H1 (cell line): ENCODE measurements at regions not wholly inside any gene's neighbourhood (a gene's known extent, or its start where the extent isn't known, plus 50 kb on each side); places are given as distances from the start of the nearest gene placed in this dataset.

Experiments
- CTCF ChIA-PET: fragments of 300-600 bp; sonication (Branson Sonifier 250); formaldehyde crosslinking; loops from one replicate; lab custom pipeline; 2021; ENCODE audit not compliant: partially characterized antibody; lab: Charles Lee
- POLR2A ChIA-PET: fragments of 300-600 bp; sonication (Branson Sonifier 250); formaldehyde crosslinking; loops from one replicate; lab custom pipeline; 2021; ENCODE audit warnings: inconsistent platforms; ENCODE audit not compliant: partially characterized antibody; lab: Charles Lee
- DNase-seq, 2 experiments: peaks; one replicate each; pipeline versions ENCODE4 v3.0.0 to v3.0.0-alpha.2; 2010 to 2022; ENCODE audit warnings: low spot score in 2 of 2, low read depth in 1 of 2, mixed read lengths in 1 of 2
- FAIRE-seq: peaks from 2 replicates; lab custom pipeline; 2011; peaks lifted over from hg19 to GRCh38; lab: Jason Lieb, UNC
- H2AFZ ChIP-seq: 2 replicates; pipeline ENCODE4 v1.8.1; 2012; ENCODE audit warnings: low read length, inconsistent platforms
- H2AK5ac ChIP-seq: 2 replicates; pipeline ENCODE4 v1.6.1; 2013; ENCODE audit warnings: low read depth, low read length
- H2BK120ac ChIP-seq: replicated peaks from 2 replicates; pipeline ENCODE3; 2013; ENCODE audit warnings: low read depth, low read length, inconsistent platforms
- H2BK12ac ChIP-seq: 2 replicates; pipeline ENCODE4 v1.6.1; 2013; ENCODE audit warnings: low read depth, low read length
- H2BK15ac ChIP-seq: 2 replicates; pipeline ENCODE4 v1.6.1; 2013; ENCODE audit warnings: low read length
- H2BK20ac ChIP-seq: 2 replicates; pipeline ENCODE4 v1.6.1; 2013; ENCODE audit warnings: low read length
- H2BK5ac ChIP-seq: 2 replicates; pipeline ENCODE4 v1.6.1; 2013; ENCODE audit warnings: low read depth, low read length
- H3K14ac ChIP-seq: 2 replicates; pipeline ENCODE4 v1.6.1; 2013; ENCODE audit warnings: inconsistent platforms; ENCODE audit not compliant: insufficient read length
- H3K18ac ChIP-seq: 2 replicates; pipeline ENCODE4 v1.6.1; 2013; ENCODE audit warnings: low read length; ENCODE audit errors: extremely low read depth
- H3K23ac ChIP-seq: 2 replicates; pipeline ENCODE4 v1.6.1; 2013; ENCODE audit warnings: inconsistent platforms; ENCODE audit not compliant: insufficient read length
- H3K23me2 ChIP-seq: 2 replicates; pipeline ENCODE4 v1.6.1; 2013; ENCODE audit warnings: low read depth, low read length
- H3K27ac ChIP-seq: 2 replicates; pipeline ENCODE4 v1.6.1; 2011; ENCODE audit warnings: low read depth, low read length, inconsistent platforms
- H3K27me3 ChIP-seq, 4 experiments: replicated peaks in 1 of 4; 1 replicate in 1 of 4; 2 replicates in 3 of 4; pipeline versions ENCODE4 v1.6.1 to v1.8.1; 2011 to 2013; ENCODE audit warnings: low read length in 3 of 4, mild to moderate bottlenecking in 3 of 4, inconsistent platforms in 2 of 4, mixed read lengths in 2 of 4, moderate library complexity in 1 of 4; ENCODE audit not compliant: control insufficient read depth in 3 of 4, insufficient read depth in 3 of 4; ENCODE audit errors: extremely low read depth in 1 of 4
- H3K36me3 ChIP-seq, 4 experiments: 2 replicates each; pipeline versions ENCODE4 v1.6.1 to v1.8.1; 2011 to 2013; ENCODE audit warnings: mild to moderate bottlenecking in 4 of 4, low read length in 3 of 4, moderate library complexity in 2 of 4, control low read depth in 1 of 4, inconsistent platforms in 1 of 4; ENCODE audit not compliant: insufficient read depth in 4 of 4, control insufficient read depth in 2 of 4
- H3K4ac ChIP-seq: replicated peaks from 2 replicates; pipeline ENCODE3; 2013; ENCODE audit warnings: low read length, low read depth, mixed read lengths, inconsistent platforms; ENCODE audit not compliant: insufficient read length
- H3K4me1 ChIP-seq, 4 experiments: replicated peaks in 1 of 4; 1 replicate in 1 of 4; 2 replicates in 3 of 4; pipeline versions ENCODE4 v1.6.1 to v1.8.1; 2011 to 2013; ENCODE audit warnings: low read length in 3 of 4, inconsistent platforms in 2 of 4, mixed read lengths in 1 of 4; ENCODE audit not compliant: insufficient read depth in 4 of 4, control insufficient read depth in 3 of 4
- H3K4me2 ChIP-seq, 2 experiments: 2 replicates each; pipeline versions ENCODE4 v1.6.1 to v1.8.1; 2011 to 2013; ENCODE audit warnings: low read depth in 2 of 2, low read length in 2 of 2, control low read depth in 1 of 2, inconsistent platforms in 1 of 2, mild to moderate bottlenecking in 1 of 2; ENCODE audit not compliant: insufficient read depth in 1 of 2
- H3K4me3 ChIP-seq, 4 experiments: fragments of 200-600, 300-600 bp in 1 of 4; sonication (generic), shearing (Covaris generic), sonication (Bioruptor Twin) in 1 of 4; 2 replicates each; pipeline versions ENCODE4 v1.5.1 to v1.8.1; 2011 to 2016; ENCODE audit warnings: low read length in 4 of 4, low read depth in 3 of 4, control low read depth in 2 of 4, inconsistent platforms in 2 of 4, mild to moderate bottlenecking in 2 of 4, mixed read lengths in 1 of 4, moderate library complexity in 1 of 4; ENCODE audit not compliant: insufficient read depth in 2 of 4; ENCODE audit errors: extremely low read depth in 1 of 4
- H3K56ac ChIP-seq: replicated peaks from 2 replicates; pipeline ENCODE3; 2013; ENCODE audit warnings: low read depth, mild to moderate bottlenecking, mixed read lengths, low read length, inconsistent platforms; ENCODE audit not compliant: insufficient read length
- H3K79me1 ChIP-seq: 2 replicates; pipeline ENCODE4 v1.6.1; 2013; ENCODE audit warnings: low read depth, low read length, control low read depth
- H3K79me2 ChIP-seq, 2 experiments: 2 replicates each; pipeline versions ENCODE4 v1.6.1 to v1.8.1; 2012 to 2013; ENCODE audit warnings: low read length in 2 of 2, mild to moderate bottlenecking in 2 of 2, inconsistent platforms in 1 of 2; ENCODE audit not compliant: insufficient read depth in 2 of 2, control insufficient read depth in 1 of 2
- H3K9ac ChIP-seq, 4 experiments: replicated peaks in 1 of 4; 1 replicate in 1 of 4; 2 replicates in 3 of 4; pipeline versions ENCODE4 v1.6.1 to v1.8.1; 2011 to 2013; ENCODE audit warnings: low read depth in 3 of 4, low read length in 3 of 4, control low read depth in 2 of 4, mild to moderate bottlenecking in 2 of 4, moderate library complexity in 2 of 4, inconsistent platforms in 1 of 4; ENCODE audit errors: extremely low read depth in 1 of 4
- H3K9me3 ChIP-seq, 2 experiments: 2 replicates each; pipeline versions ENCODE4 v1.6.1 to v1.8.1; 2012 to 2013; ENCODE audit warnings: mild to moderate bottlenecking in 2 of 2, moderate library complexity in 2 of 2, control low read depth in 1 of 2, inconsistent platforms in 1 of 2, low read depth in 1 of 2, low read length in 1 of 2, mixed read lengths in 1 of 2; ENCODE audit not compliant: insufficient read depth in 2 of 2
- H4K20me1 ChIP-seq, 2 experiments: replicated peaks in 1 of 2; 2 replicates each; pipeline versions ENCODE3 to v1.8.1; 2011 to 2013; ENCODE audit warnings: inconsistent platforms in 2 of 2, low read length in 2 of 2, mild to moderate bottlenecking in 1 of 2; ENCODE audit not compliant: insufficient read depth in 2 of 2, control insufficient read depth in 1 of 2
- H4K5ac ChIP-seq: 2 replicates; pipeline ENCODE4 v1.6.1; 2013; ENCODE audit warnings: low read length, low read depth, mixed read lengths, inconsistent platforms; ENCODE audit not compliant: insufficient read length
- H4K8ac ChIP-seq: 2 replicates; pipeline ENCODE4 v1.8.0; 2013; ENCODE audit warnings: mild to moderate bottlenecking, moderate library complexity, low read length, inconsistent platforms; ENCODE audit not compliant: insufficient read depth; ENCODE audit errors: extremely low read depth
- H4K91ac ChIP-seq: replicated peaks from 2 replicates; pipeline ENCODE3; 2013; ENCODE audit warnings: low read length, mixed read lengths, inconsistent platforms; ENCODE audit not compliant: insufficient read length
- WGBS, 2 experiments: shearing (Covaris generic) in 1 of 2; methylation state at CpG; one replicate each; pipeline versions ENCODE4 v1.1.6 to v1.1.7; 2013 to 2015; ENCODE audit warnings: low lambda C conversion rate in 2 of 2, mixed read lengths in 2 of 2, inconsistent platforms in 1 of 2, low coverage in 1 of 2, missing lambda C conversion rate in 1 of 2; ENCODE audit not compliant: insufficient replicate concordance in 2 of 2, insufficient coverage in 1 of 2, insufficient read length in 1 of 2; ENCODE audit errors: extremely low coverage in 1 of 2, missing lambda C conversion rate in 1 of 2; 5-methylcytosine and 5-hydroxymethylcytosine counted together

GRCh38 chr2:22194218-22194617 lies 1070.5 kb downstream of the TDRD15 start:
- no peaks in the 10 kb centered on the region for H3K23me2 ChIP-seq
- no peak overlapping the region for H3K9ac ChIP-seq
- no peaks in the 10 kb centered on the region for H3K79me2 ChIP-seq
- H3K36me3 ChIP-seq, result no peaks in the 10 kb centered on the region
- no peak overlapping the region for H3K27ac ChIP-seq
- H4K5ac ChIP-seq, result no peak overlapping the region
- H2BK120ac ChIP-seq, result no peak overlapping the region
- peaks cover 0 to 8% (median 5%) of the 10 kb centered on the region in 4 experiments; a peak in 4 of 7 replicates for H3K4me1 ChIP-seq
- H4K8ac ChIP-seq, result no peak overlapping the region
- no peaks in the 10 kb centered on the region for H3K79me1 ChIP-seq
- H4K20me1 ChIP-seq, result no peaks in the 10 kb centered on the region
- no peak overlapping the region for H2BK15ac ChIP-seq
- peak overlapping the region in 1 of 2 experiments; percentile 35; a peak in 2 of 4 replicates for H3K4me2 ChIP-seq
- H3K4ac ChIP-seq, result no peak overlapping the region
- H2AFZ ChIP-seq, result no peak overlapping the region
- H2AK5ac ChIP-seq, result no peak overlapping the region
- no peak overlapping the region for H2BK5ac ChIP-seq
- no peak overlapping the region for H2BK12ac ChIP-seq
- H3K14ac ChIP-seq, result no peak overlapping the region
- 90% methylated on average over 1 of the region's 1 CpG; no CpG with 5 or more reads in 1 of the 2 experiments for WGBS, 2 experiments
- no peaks in the 10 kb centered on the region for H3K27me3 ChIP-seq
- no peak for DNase-seq
- no peak overlapping the region; a peak in 1 of 8 replicates for H3K4me3 ChIP-seq
- H4K91ac ChIP-seq, result no peak overlapping the region
- ChIA-PET CTCF (interaction anchor here (1.8 kb wide), 1 partner anchor 772 kb away, joined by 5 read pairs; no protein-coding TSS in a partner anchor), POLR2A (no interaction called here)
- H3K9me3 ChIP-seq, result no peaks in the 10 kb centered on the region
- no peak overlapping the region for H3K23ac ChIP-seq
- no peak overlapping the region for H2BK20ac ChIP-seq
- H3K18ac ChIP-seq, result no peak overlapping the region
- FAIRE-seq, result peak; percentile 71
- no peak overlapping the region for H3K56ac ChIP-seq
